CD4-positive, CD25-positive, alpha-beta regulatory T cell (primary cell): ENCODE measurements at regions not wholly inside any gene's neighbourhood (a gene's known extent, or its start where the extent isn't known, plus 50 kb on each side); places are given as distances from the start of the nearest gene placed in this dataset.

Experiments used
- ATAC-seq, 2 donors: fragments of 150-1000 bp; cut with Tn5 transposase; one replicate each; pipeline ENCODE4 v1.10.0; 2021; ENCODE audit warnings: low read depth in 2 of 2, moderate number of reproducible peaks in 2 of 2, moderate library complexity in 1 of 2
- DNase-seq, 3 donors: peaks; one replicate each; pipeline versions ENCODE4 v3.0.0 to v3.0.0-alpha.2; 2012 to 2022; ENCODE audit warnings: mixed read lengths in 1 of 3
- H3K27ac ChIP-seq: one replicate; pipeline ENCODE4 v1.7.0; 2013; ENCODE audit warnings: mild to moderate bottlenecking, low read length; ENCODE audit not compliant: insufficient read depth, poor library complexity, severe bottlenecking
- H3K27me3 ChIP-seq: one replicate; pipeline ENCODE4 v1.7.0; 2013; ENCODE audit warnings: low read length; ENCODE audit not compliant: control insufficient read depth, insufficient read depth
- H3K36me3 ChIP-seq: one replicate; pipeline ENCODE4 v1.7.0; 2013; ENCODE audit warnings: mild to moderate bottlenecking, low read length, moderate library complexity; ENCODE audit not compliant: control insufficient read depth, insufficient read depth
- H3K4me1 ChIP-seq: 2 replicates; pipeline ENCODE4 v1.7.0; 2013; ENCODE audit warnings: mild to moderate bottlenecking, low read length; ENCODE audit not compliant: insufficient read depth, control insufficient read depth, poor library complexity, severe bottlenecking
- H3K4me3 ChIP-seq: one replicate; pipeline ENCODE4 v1.7.0; 2013; ENCODE audit warnings: low read depth, mild to moderate bottlenecking, low read length, moderate library complexity
- H3K9me3 ChIP-seq, 2 experiments: 1 replicate in 1 of 2; 2 replicates in 1 of 2; pipeline ENCODE4 v1.7.0; 2013; ENCODE audit warnings: low read length in 2 of 2, mild to moderate bottlenecking in 1 of 2, moderate library complexity in 1 of 2; ENCODE audit not compliant: control insufficient read depth in 2 of 2
- H3K27ac Mint-ChIP-seq, 3 donors: one replicate each; pipeline ENCODE4 v1.8.0; 2020 to 2022; ENCODE audit warnings: mild to moderate bottlenecking in 3 of 3, mixed read lengths in 3 of 3, moderate library complexity in 2 of 3
- H3K27me3 Mint-ChIP-seq: one replicate; pipeline ENCODE4 v1.8.0; 2022; ENCODE audit warnings: mild to moderate bottlenecking, mixed read lengths
- H3K36me3 Mint-ChIP-seq: one replicate; pipeline ENCODE4 v1.8.0; 2020; ENCODE audit warnings: mixed read lengths
- H3K4me1 Mint-ChIP-seq, 4 donors: one replicate each; pipeline ENCODE4 v1.8.0; 2020 to 2022; ENCODE audit warnings: mixed read lengths in 4 of 4, mild to moderate bottlenecking in 1 of 4
- H3K4me3 Mint-ChIP-seq, 4 donors: one replicate each; pipeline ENCODE4 v1.8.0; 2020 to 2022; ENCODE audit warnings: mild to moderate bottlenecking in 4 of 4, mixed read lengths in 4 of 4, moderate library complexity in 3 of 4
- H3K9me3 Mint-ChIP-seq, 7 donors: one replicate each; pipeline ENCODE4 v1.8.0; 2020 to 2022; ENCODE audit warnings: mixed read lengths in 7 of 7, mild to moderate bottlenecking in 3 of 7, moderate library complexity in 2 of 7

- DNase-seq (no peak), ATAC-seq (no peak)
- Mint-ChIP-seq H3K9me3 (peaks cover 0 to 6% (median 0%) of the 10 kb centered on the region in 7 donors), H3K27ac (no peak overlapping the region), H3K27me3 (no peaks in the 10 kb centered on the region), H3K4me3 (no peak overlapping the region), H3K36me3 (no peaks in the 10 kb centered on the region), H3K4me1 (no peaks in the 10 kb centered on the region)
- Histone ChIP-seq H3K36me3 (no peaks in the 10 kb centered on the region), H3K4me3 (no peak overlapping the region), H3K9me3 (no peaks in the 10 kb centered on the region), H3K27ac (no peak overlapping the region), H3K27me3 (no peaks in the 10 kb centered on the region), H3K4me1 (no peaks in the 10 kb centered on the region)
These were observed 495.7 kb downstream of the RAPGEF2 start for GRCh38 chr4:159598602-159599001.

- no peak overlapping the region for H3K4me3 Mint-ChIP-seq
These were observed 497.2 kb downstream of the RAPGEF2 start for GRCh38 chr4:159600061-159600460.

GRCh38 chr4:159604781-159605180 is 501.9 kb downstream of the RAPGEF2 start:
- H3K9me3 ChIP-seq = no peaks in the 10 kb centered on the region
- no peaks in the 10 kb centered on the region for H3K36me3 Mint-ChIP-seq
- ATAC-seq (no peak), DNase-seq (no peak)
- peaks cover 0 to 5% (median 0%) of the 10 kb centered on the region in 7 donors for H3K9me3 Mint-ChIP-seq
- no peaks in the 10 kb centered on the region for H3K4me1 Mint-ChIP-seq
- H3K4me3 Mint-ChIP-seq = no peak overlapping the region
- no peak overlapping the region for H3K27ac Mint-ChIP-seq
- H3K27me3 Mint-ChIP-seq = no peaks in the 10 kb centered on the region
- H3K4me3 ChIP-seq = no peak overlapping the region
- H3K27me3 ChIP-seq = no peaks in the 10 kb centered on the region
- H3K27ac ChIP-seq = no peak overlapping the region
- H3K4me1 ChIP-seq = no peaks in the 10 kb centered on the region
- H3K36me3 ChIP-seq = no peaks in the 10 kb centered on the region

More at GRCh38 chr4:159600061-159600460, 497.2 kb downstream of the RAPGEF2 start:
- ATAC-seq (no peak), DNase-seq (no peak)
- Mint-ChIP-seq H3K27ac (no peak overlapping the region), H3K27me3 (no peaks in the 10 kb centered on the region), H3K4me1 (no peaks in the 10 kb centered on the region), H3K36me3 (no peaks in the 10 kb centered on the region), H3K9me3 (peaks cover 0 to 4% (median 0%) of the 10 kb centered on the region in 7 donors)
- no peaks in the 10 kb centered on the region for H3K36me3 ChIP-seq
- H3K9me3 ChIP-seq = no peaks in the 10 kb centered on the region
- H3K27me3 ChIP-seq = no peaks in the 10 kb centered on the region
- H3K4me3 ChIP-seq = no peak overlapping the region
- no peak overlapping the region for H3K27ac ChIP-seq
- no peaks in the 10 kb centered on the region for H3K4me1 ChIP-seq

- Histone ChIP-seq H3K9me3 (no peaks in the 10 kb centered on the region), H3K4me3 (no peak overlapping the region), H3K27ac (no peak overlapping the region), H3K27me3 (no peaks in the 10 kb centered on the region), H3K36me3 (no peaks in the 10 kb centered on the region), H3K4me1 (no peaks in the 10 kb centered on the region)
- no peak for ATAC-seq
- no peak for DNase-seq
- Mint-ChIP-seq H3K27ac (no peak overlapping the region), H3K36me3 (no peaks in the 10 kb centered on the region), H3K4me3 (no peak overlapping the region), H3K4me1 (no peaks in the 10 kb centered on the region), H3K9me3 (peaks cover 0 to 5% (median 0%) of the 10 kb centered on the region in 7 donors), H3K27me3 (no peaks in the 10 kb centered on the region)
These were observed 504.0 kb downstream of the RAPGEF2 start for GRCh38 chr4:159606835-159607234.

DNA sequence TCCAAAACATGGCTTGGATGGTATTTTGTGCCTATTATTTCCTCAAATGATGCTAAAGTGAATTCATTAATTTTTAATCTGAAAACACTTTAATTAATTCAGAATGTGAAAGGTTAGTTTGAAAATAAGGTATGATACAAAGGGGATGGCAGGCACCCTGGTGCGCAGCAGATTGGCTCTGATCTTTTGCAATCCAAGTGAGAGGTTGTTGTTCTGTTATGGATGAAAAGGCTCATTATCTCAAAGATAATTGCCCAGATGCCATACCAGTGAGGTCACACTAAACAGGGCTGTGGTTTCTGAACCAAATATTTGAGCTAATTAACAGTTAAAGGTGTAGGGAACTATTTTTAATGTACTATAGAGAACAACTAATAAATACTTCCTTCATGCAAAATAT is 504.9 kb downstream of the RAPGEF2 start:
- Mint-ChIP-seq H3K9me3 (peaks cover 0 to 8% (median 3%) of the 10 kb centered on the region in 7 donors), H3K27ac (no peak overlapping the region)
- H3K4me1 ChIP-seq = no peaks in the 10 kb centered on the region

DNA sequence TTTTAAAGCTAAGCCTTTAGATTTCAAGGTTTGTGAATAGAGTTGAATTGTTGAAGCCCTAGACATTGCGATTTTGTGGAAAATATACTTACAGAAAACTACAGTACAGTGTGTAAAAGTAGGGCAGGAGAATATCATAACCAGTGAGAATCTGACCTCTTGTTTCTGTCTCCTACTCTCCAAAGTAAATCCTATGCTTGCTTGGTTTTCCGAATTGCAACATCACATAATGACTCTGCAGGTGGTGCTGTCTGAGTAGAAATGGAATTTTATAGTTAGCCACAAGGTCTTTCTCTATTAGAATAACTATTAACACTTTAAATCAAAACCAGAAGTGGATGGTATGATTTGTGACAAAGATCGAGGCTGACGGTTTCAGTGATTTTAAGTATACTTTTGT is 505.6 kb downstream of the RAPGEF2 start:
- DNase-seq (no peak), ATAC-seq (no peak)
- H3K27me3 Mint-ChIP-seq = no peaks in the 10 kb centered on the region
- H3K4me3 Mint-ChIP-seq = no peak overlapping the region
- H3K36me3 ChIP-seq = no peaks in the 10 kb centered on the region
- H3K9me3 Mint-ChIP-seq = peaks cover 0 to 8% (median 3%) of the 10 kb centered on the region in 7 donors
- H3K4me1 ChIP-seq = no peaks in the 10 kb centered on the region
- H3K4me3 ChIP-seq = no peak overlapping the region
- H3K27me3 ChIP-seq = no peaks in the 10 kb centered on the region
- H3K36me3 Mint-ChIP-seq = no peaks in the 10 kb centered on the region
- no peaks in the 10 kb centered on the region for H3K4me1 Mint-ChIP-seq
- H3K9me3 ChIP-seq = no peaks in the 10 kb centered on the region
- no peak overlapping the region for H3K27ac ChIP-seq
- no peak overlapping the region for H3K27ac Mint-ChIP-seq

More for the DNA sequence above, 504.9 kb downstream of the RAPGEF2 start:
- no peaks in the 10 kb centered on the region for H3K36me3 Mint-ChIP-seq
- no peaks in the 10 kb centered on the region for H3K27me3 ChIP-seq
- H3K27ac ChIP-seq = no peak overlapping the region
- no peaks in the 10 kb centered on the region for H3K36me3 ChIP-seq
- H3K9me3 ChIP-seq = no peaks in the 10 kb centered on the region
- no peaks in the 10 kb centered on the region for H3K4me1 Mint-ChIP-seq
- H3K4me3 ChIP-seq = no peak overlapping the region
- H3K27me3 Mint-ChIP-seq = no peaks in the 10 kb centered on the region
- H3K4me3 Mint-ChIP-seq = no peak overlapping the region
- ATAC-seq = no peak
- no peak for DNase-seq

- no peaks in the 10 kb centered on the region for H3K27me3 ChIP-seq
- Mint-ChIP-seq H3K4me3 (no peak overlapping the region), H3K4me1 (no peaks in the 10 kb centered on the region), H3K9me3 (peaks cover 0 to 10% (median 3%) of the 10 kb centered on the region in 7 donors), H3K27me3 (no peaks in the 10 kb centered on the region), H3K36me3 (no peaks in the 10 kb centered on the region), H3K27ac (no peak overlapping the region)
- no peaks in the 10 kb centered on the region for H3K36me3 ChIP-seq
- H3K27ac ChIP-seq = no peak overlapping the region
- ATAC-seq (no peak), DNase-seq (no peak)
- H3K4me3 ChIP-seq = no peak overlapping the region
- H3K4me1 ChIP-seq = no peaks in the 10 kb centered on the region
- no peaks in the 10 kb centered on the region for H3K9me3 ChIP-seq
These were observed 529.2 kb downstream of the RAPGEF2 start for GRCh38 chr4:159632031-159632430.

DNA sequence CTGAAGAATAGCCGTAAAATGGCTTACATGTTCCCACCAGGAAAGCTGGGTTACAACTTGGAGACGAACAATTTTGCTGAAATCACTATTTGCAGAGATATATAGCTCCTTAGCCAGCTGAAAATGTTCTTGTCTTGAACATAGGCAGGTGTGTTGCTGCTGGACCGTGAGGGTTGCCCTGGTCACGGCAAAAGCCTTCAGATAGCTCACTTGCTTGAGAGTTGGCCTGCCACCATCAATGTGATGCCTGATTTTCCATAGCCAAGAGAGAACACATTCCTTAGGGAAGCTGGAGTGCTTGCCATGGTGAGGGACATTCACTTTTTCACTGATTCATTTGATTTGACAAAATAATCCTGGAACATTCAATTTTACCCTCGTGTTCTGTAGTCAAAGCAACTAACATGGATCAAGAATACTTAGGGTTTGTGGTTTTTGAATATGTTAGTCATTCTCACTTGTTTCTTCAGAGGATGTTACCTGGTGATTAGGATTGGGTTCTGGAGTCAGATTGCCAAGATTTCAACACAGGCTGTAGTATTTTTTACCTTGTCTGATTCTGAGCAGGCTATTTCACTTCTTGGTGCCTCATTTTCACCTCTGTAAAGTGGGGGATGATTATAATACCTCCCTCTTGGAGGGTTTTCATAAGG is 536.9 kb downstream of the RAPGEF2 start:
- Histone ChIP-seq H3K36me3 (no peaks in the 10 kb centered on the region), H3K4me1 (no peaks in the 10 kb centered on the region), H3K27me3 (no peaks in the 10 kb centered on the region), H3K9me3 (no peaks in the 10 kb centered on the region), H3K4me3 (no peak overlapping the region), H3K27ac (no peak overlapping the region)
- DNase-seq = no peak
- Mint-ChIP-seq H3K27me3 (no peaks in the 10 kb centered on the region), H3K27ac (no peak overlapping the region), H3K9me3 (peaks cover 1 to 6% (median 4%) of the 10 kb centered on the region in 7 donors), H3K4me3 (no peak overlapping the region), H3K36me3 (no peaks in the 10 kb centered on the region), H3K4me1 (no peaks in the 10 kb centered on the region)
- ATAC-seq = no peak
